CD1c-positive myeloid dendritic cell (primary cell): ENCODE measurements at regions not wholly inside any gene's neighbourhood (a gene's known extent, or its start where the extent isn't known, plus 50 kb on each side); places are given as distances from the start of the nearest gene placed in this dataset.
"Not testable (repeated sequence)": the region's sequence is repeated elsewhere in the genome, so short reads cannot be mapped to it uniquely, and the experiment has no call there.

Experiments
- DNase-seq: peaks from one replicate; pipeline ENCODE4 v3.0.0-alpha.2; 2016; ENCODE audit errors: extremely low spot score

- DNase-seq: no peak
These were observed 176.3 kb downstream of the RPS24 start for GRCh38 chr10:78209970-78210369.

GRCh38 chr10:78210548-78210947 lies 176.9 kb downstream of the RPS24 start:
- DNase-seq: no peak

GRCh38 chr10:78210976-78211375 lies 177.3 kb downstream of the RPS24 start:
- no peak for DNase-seq

GRCh38 chr10:78211561-78212051 lies 177.9 kb downstream of the RPS24 start:
- peak; percentile 18 for DNase-seq

- DNase-seq: no peak
These were observed 178.6 kb downstream of the RPS24 start for GRCh38 chr10:78212060-78212785.

- DNase-seq: no peak
These were observed 179.1 kb downstream of the RPS24 start for GRCh38 chr10:78212786-78213175.

- DNase-seq: no peak
These were observed 181.3 kb downstream of the RPS24 start for GRCh38 chr10:78214955-78215354.

- DNase-seq: no peak
These were observed 182.0 kb downstream of the RPS24 start for GRCh38 chr10:78215645-78216044.

- no peak for DNase-seq
These were observed 183.7 kb downstream of the RPS24 start for GRCh38 chr10:78217336-78217735.

- no peak for DNase-seq
These were observed 185.3 kb downstream of the RPS24 start for GRCh38 chr10:78218798-78219490.

GRCh38 chr10:78219568-78219967 lies 185.9 kb downstream of the RPS24 start:
- not testable (repeated sequence) for DNase-seq

GRCh38 chr10:78220781-78221180 lies 187.1 kb downstream of the RPS24 start:
- no peak for DNase-seq

- DNase-seq: no peak
These were observed 188.6 kb downstream of the RPS24 start for GRCh38 chr10:78222096-78222790.

GRCh38 chr10:78223088-78223487 lies 189.4 kb downstream of the RPS24 start:
- DNase-seq: no peak

- no peak for DNase-seq
These were observed 190.9 kb downstream of the RPS24 start for GRCh38 chr10:78224602-78225001.

- no peak for DNase-seq
These were observed 191.9 kb downstream of the RPS24 start for GRCh38 chr10:78225594-78225993.

GRCh38 chr10:78229489-78229888 lies 195.8 kb downstream of the RPS24 start:
- DNase-seq: no peak

- no peak for DNase-seq
These were observed 196.4 kb downstream of the RPS24 start for GRCh38 chr10:78229950-78230675.

- DNase-seq: no peak
These were observed 197.7 kb downstream of the RPS24 start for GRCh38 chr10:78231327-78231726.

GRCh38 chr10:78231939-78232338 lies 198.3 kb downstream of the RPS24 start:
- no peak for DNase-seq

GRCh38 chr10:78236416-78237015 lies 202.9 kb downstream of the RPS24 start:
- no peak for DNase-seq

GRCh38 chr10:78237951-78238350 lies 204.3 kb downstream of the RPS24 start:
- not testable (repeated sequence) for DNase-seq
